GM23338 (cell line): ENCODE measurements at regions not wholly inside any gene's neighbourhood (a gene's known extent, or its start where the extent isn't known, plus 50 kb on each side); places are given as distances from the start of the nearest gene placed in this dataset.

Experiments used
- ATAC-seq: fragments of 200-7000 bp; cut with Tn5 transposase; 3 replicates; pipeline ENCODE4 v1.9.1; 2020
- DNase-seq: peaks from one replicate; pipeline ENCODE4 v3.0.0-alpha.2; 2015; ENCODE audit warnings: low spot score
- H2AFZ ChIP-seq: fragments of 200-600 bp; sonication (generic); 2 replicates; pipeline ENCODE4 v1.8.0; 2016; ENCODE audit warnings: antibody characterized with exemption, mild to moderate bottlenecking, moderate library complexity
- H3F3A ChIP-seq: fragments of 200-600 bp; sonication (generic); replicated peaks from 2 replicates; pipeline ENCODE4 v1.8.0; 2017; ENCODE audit warnings: antibody characterized with exemption, mixed run types, low read depth
- H3K27ac ChIP-seq: fragments of 200-600 bp; sonication (generic); 2 replicates; pipeline ENCODE4 v1.6.1; 2016; ENCODE audit warnings: low read depth
- H3K27me3 ChIP-seq: fragments of 200-600 bp; sonication (generic); 2 replicates; pipeline ENCODE4 v1.8.0; 2016; ENCODE audit warnings: mild to moderate bottlenecking, mixed run types, moderate library complexity; ENCODE audit not compliant: insufficient read depth
- H3K36me3 ChIP-seq: fragments of 200-600 bp; sonication (generic); 2 replicates; pipeline ENCODE4 v1.8.0; 2016; ENCODE audit warnings: mild to moderate bottlenecking; ENCODE audit not compliant: insufficient read depth
- H3K4me1 ChIP-seq: fragments of 200-600 bp; sonication (generic); 2 replicates; pipeline ENCODE4 v1.8.0; 2016; ENCODE audit warnings: mild to moderate bottlenecking, moderate library complexity; ENCODE audit not compliant: insufficient read depth
- H3K4me2 ChIP-seq: fragments of 200-600 bp; sonication (generic); 2 replicates; pipeline ENCODE4 v1.7.1; 2017; ENCODE audit warnings: mixed run types
- H3K4me3 ChIP-seq: fragments of 200-600 bp; sonication (generic); 2 replicates; pipeline ENCODE4 v1.6.1; 2016; ENCODE audit warnings: mixed run types
- H3K79me2 ChIP-seq: fragments of 200-600 bp; sonication (generic); replicated peaks from 2 replicates; pipeline ENCODE4 v1.8.0; 2017; ENCODE audit warnings: mild to moderate bottlenecking; ENCODE audit not compliant: insufficient read depth
- H3K9me2 ChIP-seq: fragments of 200-600 bp; sonication (generic); 2 replicates; pipeline ENCODE4 v1.8.0; 2017; ENCODE audit not compliant: insufficient read depth
- H4K20me1 ChIP-seq: fragments of 200-600 bp; sonication (generic); replicated peaks from 2 replicates; pipeline ENCODE4 v1.8.0; 2017; ENCODE audit warnings: mild to moderate bottlenecking; ENCODE audit not compliant: insufficient read depth
- H3K27ac Mint-ChIP-seq: 2 replicates; pipeline ENCODE4 v1.8.0; 2020; ENCODE audit warnings: inconsistent platforms, mild to moderate bottlenecking, moderate library complexity, mixed read lengths
- H3K27me3 Mint-ChIP-seq: 3 replicates; pipeline ENCODE4 v1.8.0; 2022; ENCODE audit warnings: low read depth, mild to moderate bottlenecking, moderate library complexity, mixed read lengths, inconsistent platforms; ENCODE audit not compliant: insufficient read depth, poor library complexity
- H3K36me3 Mint-ChIP-seq: 3 replicates; pipeline ENCODE4 v1.8.0; 2021; ENCODE audit warnings: low read depth, mild to moderate bottlenecking, inconsistent platforms, moderate library complexity, mixed read lengths
- H3K4me1 Mint-ChIP-seq: 3 replicates; pipeline ENCODE4 v1.8.0; 2020; ENCODE audit warnings: mild to moderate bottlenecking, inconsistent platforms, mixed read lengths
- H3K4me3 Mint-ChIP-seq: 3 replicates; pipeline ENCODE4 v1.8.0; 2021; ENCODE audit warnings: moderate library complexity, mild to moderate bottlenecking, inconsistent platforms, mixed read lengths
- H3K9me3 Mint-ChIP-seq: 3 replicates; pipeline ENCODE4 v1.8.0; 2020; ENCODE audit warnings: moderate library complexity, mild to moderate bottlenecking, inconsistent platforms, mixed read lengths
- CREB1 ChIP-seq: fragments of 250-450 bp; sonication (Bioruptor Pico); IDR thresholded peaks from 2 replicates; pipeline ENCODE4 v1.5.0; 2020; ENCODE audit warnings: low read depth, mild to moderate bottlenecking, moderate library complexity
- CTCF ChIP-seq, 2 experiments: fragments of 200-600 bp in 1 of 2; sonication (generic) in 1 of 2; conservative IDR thresholded peaks; 2 replicates each; pipeline versions ENCODE4 v1.5.1 to v1.6.1; 2016 to 2017; ENCODE audit warnings: antibody characterized with exemption in 2 of 2, low read depth in 2 of 2, mild to moderate bottlenecking in 2 of 2, moderate library complexity in 1 of 2
- ETS1 ChIP-seq: IDR thresholded peaks from 2 replicates; pipeline ENCODE4 v1.6.1; 2016; ENCODE audit warnings: antibody characterized with exemption
- EZH2 ChIP-seq: fragments of 200-600 bp; sonication (generic); IDR thresholded peaks from one replicate; pipeline ENCODE4 v1.8.0; 2017; ENCODE audit warnings: antibody characterized with exemption, mild to moderate bottlenecking, low read depth; ENCODE audit not compliant: unreplicated experiment
- EZH2phosphoT487 ChIP-seq: fragments of 200-600 bp; sonication (generic); IDR thresholded peaks from one replicate; pipeline ENCODE4 v1.8.1; 2018; ENCODE audit warnings: antibody characterized with exemption; ENCODE audit not compliant: unreplicated experiment
- JUNB ChIP-seq: IDR thresholded peaks from one replicate; pipeline ENCODE4 v1.6.1; 2016; ENCODE audit warnings: antibody characterized with exemption; ENCODE audit not compliant: unreplicated experiment
- NANOG ChIP-seq: IDR thresholded peaks from 2 replicates; pipeline ENCODE4 v1.6.1; 2016; ENCODE audit warnings: antibody characterized with exemption, borderline replicate concordance
- POLR2AphosphoS5 ChIP-seq: IDR thresholded peaks from 2 replicates; pipeline ENCODE4 v1.6.1; 2016; ENCODE audit warnings: antibody characterized with exemption, low read depth
- REST ChIP-seq: IDR thresholded peaks from one replicate; pipeline ENCODE4 v1.6.1; 2018; ENCODE audit warnings: antibody characterized with exemption; ENCODE audit not compliant: unreplicated experiment
- STAT1 ChIP-seq: IDR thresholded peaks from one replicate; pipeline ENCODE4 v1.6.1; 2016; ENCODE audit warnings: antibody characterized with exemption; ENCODE audit not compliant: unreplicated experiment
- ZNF114 ChIP-seq: fragments of 250-450 bp; sonication (Bioruptor Pico); IDR thresholded peaks from 2 replicates; pipeline ENCODE4 v1.5.0; 2020; ENCODE audit warnings: mild to moderate bottlenecking, moderate library complexity
- ZNF331 ChIP-seq: fragments of 250-450 bp; sonication (Bioruptor Pico); IDR thresholded peaks from 2 replicates; pipeline ENCODE4 v1.5.0; 2020; ENCODE audit warnings: low read depth, mild to moderate bottlenecking, moderate library complexity
- ZNF462 ChIP-seq: fragments of 250-450 bp; sonication (Bioruptor Pico); IDR thresholded peaks from 2 replicates; pipeline ENCODE4 v1.5.0; 2020; ENCODE audit warnings: mild to moderate bottlenecking, moderate library complexity

- Histone ChIP-seq H3K27ac (no peak overlapping the region), H2AFZ (no peak overlapping the region), H3K9me2 (peaks cover 3% of the 10 kb centered on the region; the same call in 1 of the 2 replicates), H4K20me1 (no peaks in the 10 kb centered on the region), H3F3A (no peaks in the 10 kb centered on the region), H3K4me2 (no peak overlapping the region), H3K79me2 (no peaks in the 10 kb centered on the region), H3K36me3 (no peaks in the 10 kb centered on the region), H3K27me3 (no peaks in the 10 kb centered on the region), H3K4me1 (no peaks in the 10 kb centered on the region), H3K4me3 (no peak overlapping the region)
- peaks cover 2% of the 10 kb centered on the region; the same call in 1 of the 3 replicates for H3K36me3 Mint-ChIP-seq
- no peak for DNase-seq
- H3K27ac Mint-ChIP-seq: no peak overlapping the region
- no peak for ATAC-seq
- H3K4me3 Mint-ChIP-seq: no peak overlapping the region
- no peaks in the 10 kb centered on the region for H3K9me3 Mint-ChIP-seq
- peaks cover 1% of the 10 kb centered on the region for H3K27me3 Mint-ChIP-seq
- H3K4me1 Mint-ChIP-seq: 0 out of 3 replicates have a peak, but pooled peaks cover 3% of the 10 kb centered on the region
- TF ChIP-seq JUNB (no peak), EZH2phosphoT487 (no peak), CREB1 (CRISPR knock-in tag) (no peak), STAT1 (no peak), REST (no peak), ZNF331 (CRISPR knock-in tag) (no peak), POLR2AphosphoS5 (no peak), ZNF462 (CRISPR knock-in tag) (no peak), CTCF (conservative IDR thresholded peaks at IDR 0.05; ENCODE audit: low read depth in 2 of 2) (no peak), EZH2 (no peak), NANOG (no peak), ETS1 (no peak), ZNF114 (CRISPR knock-in tag) (no peak)
These were observed 382.2 kb downstream of the ICE1 start for GRCh38 chr5:5804478-5805233.
